ENCODE measurements at regions not wholly inside any gene's neighbourhood (a gene's known extent, or its start where the extent isn't known, plus 50 kb on each side); places are given as distances from the start of the nearest gene placed in this dataset.

- H3K4me1 ChIP-seq, result no peaks in the 10 kb centered on the region
- no peak for DNase-seq
- no peaks in the 10 kb centered on the region for H3K36me3 ChIP-seq
- intact Hi-C loops (cut with DNase I), result loop anchor here (10.0 kb wide), 1 partner anchor 189 kb away; no protein-coding TSS in a partner anchor
- no peak overlapping the region for H3K27ac ChIP-seq
- H3K4me3 ChIP-seq, result no peak overlapping the region
- no peaks in the 10 kb centered on the region for H3K27me3 ChIP-seq
- no peak overlapping the region for H3K9ac ChIP-seq (ENCODE audit: low read depth in 2 of 2, low read length in 2 of 2)
- no peak for TF ChIP-seq CTCF (IDR thresholded peaks at IDR 0.05)
- no peaks in the 10 kb centered on the region for H3K9me3 ChIP-seq
These were observed 74.2 kb upstream of the GNG2 start for GRCh38 chr14:51786227-51786626.

- TF ChIP-seq CTCF (IDR thresholded peaks at IDR 0.05), result no peak
- DNase-seq, result no peak
- Histone ChIP-seq H3K4me1 (no peaks in the 10 kb centered on the region), H3K9ac (ENCODE audit: low read depth in 2 of 2, low read length in 2 of 2) (no peak overlapping the region), H3K9me3 (no peaks in the 10 kb centered on the region), H3K27ac (no peak overlapping the region), H3K27me3 (no peaks in the 10 kb centered on the region), H3K4me3 (no peak overlapping the region), H3K36me3 (no peaks in the 10 kb centered on the region)
- intact Hi-C loops (cut with DNase I), result loop anchor here (10.0 kb wide), 1 partner anchor 187 kb away; no protein-coding TSS in a partner anchor
These were observed 73.1 kb upstream of the GNG2 start for GRCh38 chr14:51787352-51787751.

- DNase-seq, result no peak
- intact Hi-C loops (cut with DNase I), result loop anchor here (10.0 kb wide), 1 partner anchor 186 kb away; no protein-coding TSS in a partner anchor
- H3K27me3 ChIP-seq, result no peaks in the 10 kb centered on the region
- no peak for TF ChIP-seq CTCF (IDR thresholded peaks at IDR 0.05)
- no peak overlapping the region for H3K27ac ChIP-seq
- no peak overlapping the region for H3K9ac ChIP-seq (ENCODE audit: low read depth in 2 of 2, low read length in 2 of 2)
- H3K9me3 ChIP-seq, result no peaks in the 10 kb centered on the region
- no peaks in the 10 kb centered on the region for H3K4me1 ChIP-seq
- H3K36me3 ChIP-seq, result no peaks in the 10 kb centered on the region
- no peak overlapping the region for H3K4me3 ChIP-seq
These were observed 71.3 kb upstream of the GNG2 start for GRCh38 chr14:51789114-51789513.

GRCh38 chr14:51789596-51789995 is 70.8 kb upstream of the GNG2 start:
- Histone ChIP-seq H3K4me1 (no peaks in the 10 kb centered on the region), H3K36me3 (no peaks in the 10 kb centered on the region), H3K27me3 (no peaks in the 10 kb centered on the region), H3K9ac (ENCODE audit: low read depth in 2 of 2, low read length in 2 of 2) (no peak overlapping the region), H3K9me3 (no peaks in the 10 kb centered on the region), H3K4me3 (no peak overlapping the region), H3K27ac (no peak overlapping the region)
- intact Hi-C loops (cut with DNase I), result loop anchor here (10.0 kb wide), 1 partner anchor 185 kb away; no protein-coding TSS in a partner anchor
- no peak for TF ChIP-seq CTCF (IDR thresholded peaks at IDR 0.05)
- no peak for DNase-seq

- no peak overlapping the region for H3K4me3 ChIP-seq
- H3K36me3 ChIP-seq, result no peaks in the 10 kb centered on the region
- no peak overlapping the region for H3K9ac ChIP-seq (ENCODE audit: low read depth in 2 of 2, low read length in 2 of 2)
- H3K4me1 ChIP-seq, result no peaks in the 10 kb centered on the region
- H3K9me3 ChIP-seq, result no peaks in the 10 kb centered on the region
- TF ChIP-seq CTCF (IDR thresholded peaks at IDR 0.05), result no peak
- H3K27me3 ChIP-seq, result no peaks in the 10 kb centered on the region
- DNase-seq, result no peak
- intact Hi-C loops (cut with DNase I), result no loop called here
- no peak overlapping the region for H3K27ac ChIP-seq
These were observed 67.6 kb upstream of the GNG2 start for GRCh38 chr14:51792809-51793208.

Measured in colonic mucosa (tissue), 4 donors.